ENCODE measurements at regions not wholly inside any gene's neighbourhood (a gene's known extent, or its start where the extent isn't known, plus 50 kb on each side); places are given as distances from the start of the nearest gene placed in this dataset.

- Mint-ChIP-seq H3K36me3 (ENCODE audit: low read depth) (no peaks in the 10 kb centered on the region), H3K27ac (ENCODE audit: unreplicated experiment) (no peak overlapping the region), H3K4me3 (no peak overlapping the region), H3K9me3 (no peaks in the 10 kb centered on the region), H3K27me3 (ENCODE audit: low read depth) (no peaks in the 10 kb centered on the region), H3K4me1 (no peaks in the 10 kb centered on the region)
- no peak for DNase-seq (ENCODE audit: low read depth, low spot score)
- TF ChIP-seq CTCF (conservative IDR thresholded peaks at IDR 0.05) = no peak
Observed at GRCh38 chr15:88980498-88980897, 67.3 kb upstream of the MFGE8 start.

GRCh38 chr15:88981244-88982215 is 68.4 kb upstream of the MFGE8 start:
- H3K27me3 Mint-ChIP-seq (ENCODE audit: low read depth) = no peaks in the 10 kb centered on the region
- no peak overlapping the region for H3K27ac Mint-ChIP-seq (ENCODE audit: unreplicated experiment)
- H3K36me3 Mint-ChIP-seq (ENCODE audit: low read depth) = no peaks in the 10 kb centered on the region
- DNase-seq (ENCODE audit: low read depth, low spot score) = no peak
- no peaks in the 10 kb centered on the region for H3K4me1 Mint-ChIP-seq
- no peaks in the 10 kb centered on the region for H3K9me3 Mint-ChIP-seq
- TF ChIP-seq CTCF (conservative IDR thresholded peaks at IDR 0.05) = no peak
- no peak overlapping the region for H3K4me3 Mint-ChIP-seq

- Mint-ChIP-seq H3K27ac (ENCODE audit: unreplicated experiment) (no peak overlapping the region), H3K4me1 (peaks cover 2% of the 10 kb centered on the region)
- no peak for DNase-seq (ENCODE audit: low read depth, low spot score)
Observed at GRCh38 chr15:88982304-88982945, 69.2 kb upstream of the MFGE8 start.

GRCh38 chr15:88982946-88983342 is 69.8 kb upstream of the MFGE8 start:
- Mint-ChIP-seq H3K36me3 (ENCODE audit: low read depth) (no peaks in the 10 kb centered on the region), H3K27ac (ENCODE audit: unreplicated experiment) (no peak overlapping the region), H3K27me3 (ENCODE audit: low read depth) (no peaks in the 10 kb centered on the region), H3K4me1 (peaks cover 7% of the 10 kb centered on the region), H3K9me3 (no peaks in the 10 kb centered on the region), H3K4me3 (no peak overlapping the region)
- DNase-seq (ENCODE audit: low read depth, low spot score) = no peak
- TF ChIP-seq CTCF (conservative IDR thresholded peaks at IDR 0.05) = no peak

More at GRCh38 chr15:88982304-88982945, 69.2 kb upstream of the MFGE8 start:
- no peak for TF ChIP-seq CTCF (conservative IDR thresholded peaks at IDR 0.05)
- Mint-ChIP-seq H3K36me3 (ENCODE audit: low read depth) (no peaks in the 10 kb centered on the region), H3K9me3 (no peaks in the 10 kb centered on the region), H3K4me3 (no peak overlapping the region), H3K27me3 (ENCODE audit: low read depth) (no peaks in the 10 kb centered on the region)

GRCh38 chr15:88983861-88984429 is 70.8 kb upstream of the MFGE8 start:
- TF ChIP-seq CTCF (conservative IDR thresholded peaks at IDR 0.05) = no peak
- H3K4me1 Mint-ChIP-seq = peaks cover 7% of the 10 kb centered on the region
- no peak for DNase-seq (ENCODE audit: low read depth, low spot score)

More at GRCh38 chr15:88983861-88984429, 70.8 kb upstream of the MFGE8 start:
- Mint-ChIP-seq H3K27ac (ENCODE audit: unreplicated experiment) (no peak overlapping the region), H3K27me3 (ENCODE audit: low read depth) (no peaks in the 10 kb centered on the region), H3K36me3 (ENCODE audit: low read depth) (no peaks in the 10 kb centered on the region), H3K4me3 (no peak overlapping the region), H3K9me3 (no peaks in the 10 kb centered on the region)

Measured in neural crest cell (in vitro differentiated cells).